ENCODE measurements at regions not wholly inside any gene's neighbourhood (a gene's known extent, or its start where the extent isn't known, plus 50 kb on each side); places are given as distances from the start of the nearest gene placed in this dataset.

GRCh38 chr11:128053981-128054931, 533.1 kb downstream of the ETS1 start:
- TF ChIP-seq, protein P1, sequence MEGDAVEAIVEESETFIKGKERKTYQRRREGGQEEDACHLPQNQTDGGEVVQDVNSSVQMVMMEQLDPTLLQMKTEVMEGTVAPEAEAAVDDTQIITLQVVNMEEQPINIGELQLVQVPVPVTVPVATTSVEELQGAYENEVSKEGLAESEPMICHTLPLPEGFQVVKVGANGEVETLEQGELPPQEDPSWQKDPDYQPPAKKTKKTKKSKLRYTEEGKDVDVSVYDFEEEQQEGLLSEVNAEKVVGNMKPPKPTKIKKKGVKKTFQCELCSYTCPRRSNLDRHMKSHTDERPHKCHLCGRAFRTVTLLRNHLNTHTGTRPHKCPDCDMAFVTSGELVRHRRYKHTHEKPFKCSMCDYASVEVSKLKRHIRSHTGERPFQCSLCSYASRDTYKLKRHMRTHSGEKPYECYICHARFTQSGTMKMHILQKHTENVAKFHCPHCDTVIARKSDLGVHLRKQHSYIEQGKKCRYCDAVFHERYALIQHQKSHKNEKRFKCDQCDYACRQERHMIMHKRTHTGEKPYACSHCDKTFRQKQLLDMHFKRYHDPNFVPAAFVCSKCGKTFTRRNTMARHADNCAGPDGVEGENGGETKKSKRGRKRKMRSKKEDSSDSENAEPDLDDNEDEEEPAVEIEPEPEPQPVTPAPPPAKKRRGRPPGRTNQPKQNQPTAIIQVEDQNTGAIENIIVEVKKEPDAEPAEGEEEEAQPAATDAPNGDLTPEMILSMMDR (IDR thresholded peaks at IDR 0.05): no peak
- no peak for TF ChIP-seq POLR2A (IDR thresholded peaks at IDR 0.05)
- TF ChIP-seq POLR2AphosphoS5 (IDR thresholded peaks at IDR 0.05): no peak
- TF ChIP-seq EP300 (IDR thresholded peaks at IDR 0.05): no peak
- 74% methylated on average over 2 of the region's 2 CpGs for WGBS
- Histone ChIP-seq H3K4me3 (no peak overlapping the region), H3K27me3 (no peaks in the 10 kb centered on the region), H3K4me1 (peaks cover 5% of the 10 kb centered on the region), H3K27ac (no peak overlapping the region), H3K9me3 (no peaks in the 10 kb centered on the region), H3K36me3 (no peaks in the 10 kb centered on the region)
- no peak for DNase-seq (ENCODE audit: low spot score in 2 of 2)

DNA sequence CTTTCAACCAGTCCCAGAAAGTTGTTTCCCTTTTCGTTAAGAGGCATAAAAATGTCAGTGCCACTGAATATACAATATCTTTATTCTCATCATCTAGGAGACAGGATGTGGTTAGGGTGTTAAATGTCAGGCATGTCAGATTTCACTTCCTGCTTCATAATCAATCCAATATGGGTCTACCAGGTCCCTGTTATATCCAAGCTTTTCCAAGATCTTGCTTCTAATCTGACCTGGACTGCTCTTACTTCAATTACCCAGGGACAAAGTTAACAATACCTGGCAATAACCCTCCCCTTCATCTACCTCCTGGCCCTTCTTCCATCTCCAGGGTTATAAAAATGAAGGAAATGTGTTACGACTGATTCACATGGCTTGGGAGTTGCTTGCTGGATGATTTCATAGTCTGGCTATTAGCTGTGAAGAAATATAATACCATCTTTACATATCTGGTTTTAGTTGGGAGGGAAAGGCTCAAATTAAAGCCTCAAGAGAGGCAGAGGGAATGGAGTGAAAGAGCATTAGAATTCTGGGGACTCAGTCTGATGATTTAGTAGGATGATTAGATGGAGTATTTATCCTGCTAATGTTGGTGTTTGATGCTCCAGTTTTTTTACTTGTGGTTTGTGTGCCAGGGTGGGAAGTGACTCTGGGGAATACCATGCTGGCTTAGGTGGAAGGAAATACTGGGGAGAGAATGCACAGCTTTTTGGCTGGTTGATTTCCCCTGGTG, 534.3 kb downstream of the ETS1 start:
- H3K27ac ChIP-seq: no peak overlapping the region
- TF ChIP-seq EP300 (IDR thresholded peaks at IDR 0.05) (no peak), POLR2A (IDR thresholded peaks at IDR 0.05) (no peak), POLR2AphosphoS5 (IDR thresholded peaks at IDR 0.05) (no peak)
- TF ChIP-seq, protein P1 (IDR thresholded peaks at IDR 0.05): no peak
- no peak overlapping the region for H3K4me3 ChIP-seq
- peaks cover 5% of the 10 kb centered on the region for H3K4me1 ChIP-seq
- WGBS: 22% methylated on average over 2 of the region's 2 CpGs
- no peaks in the 10 kb centered on the region for H3K27me3 ChIP-seq
- no peaks in the 10 kb centered on the region for H3K9me3 ChIP-seq
- no peak for DNase-seq (ENCODE audit: low spot score in 2 of 2)
- no peaks in the 10 kb centered on the region for H3K36me3 ChIP-seq

- TF ChIP-seq POLR2AphosphoS5 (IDR thresholded peaks at IDR 0.05) (no peak), EP300 (IDR thresholded peaks at IDR 0.05) (no peak)
- WGBS: 91% methylated on average over 4 of the region's 4 CpGs
- Histone ChIP-seq H3K4me3 (no peak overlapping the region), H3K36me3 (no peaks in the 10 kb centered on the region), H3K9me3 (no peaks in the 10 kb centered on the region), H3K4me1 (peaks cover 5% of the 10 kb centered on the region), H3K27me3 (no peaks in the 10 kb centered on the region), H3K27ac (no peak overlapping the region)
- no peak for DNase-seq (ENCODE audit: low spot score in 2 of 2)
These were observed 539.2 kb downstream of the ETS1 start for GRCh38 chr11:128048121-128048520.

GRCh38 chr11:128047026-128047425, 540.3 kb downstream of the ETS1 start:
- Histone ChIP-seq H3K4me1 (no peaks in the 10 kb centered on the region), H3K4me3 (no peak overlapping the region), H3K27ac (no peak overlapping the region), H3K36me3 (no peaks in the 10 kb centered on the region), H3K27me3 (peaks cover 4% of the 10 kb centered on the region), H3K9me3 (no peaks in the 10 kb centered on the region)
- no peak for TF ChIP-seq EP300 (IDR thresholded peaks at IDR 0.05)
- TF ChIP-seq POLR2A (IDR thresholded peaks at IDR 0.05): no peak
- no peak for TF ChIP-seq POLR2AphosphoS5 (IDR thresholded peaks at IDR 0.05)
- TF ChIP-seq, protein P1 (IDR thresholded peaks at IDR 0.05): no peak
- 76% methylated on average over 4 of the region's 4 CpGs for WGBS
- DNase-seq (ENCODE audit: low spot score in 2 of 2): no peak

DNA sequence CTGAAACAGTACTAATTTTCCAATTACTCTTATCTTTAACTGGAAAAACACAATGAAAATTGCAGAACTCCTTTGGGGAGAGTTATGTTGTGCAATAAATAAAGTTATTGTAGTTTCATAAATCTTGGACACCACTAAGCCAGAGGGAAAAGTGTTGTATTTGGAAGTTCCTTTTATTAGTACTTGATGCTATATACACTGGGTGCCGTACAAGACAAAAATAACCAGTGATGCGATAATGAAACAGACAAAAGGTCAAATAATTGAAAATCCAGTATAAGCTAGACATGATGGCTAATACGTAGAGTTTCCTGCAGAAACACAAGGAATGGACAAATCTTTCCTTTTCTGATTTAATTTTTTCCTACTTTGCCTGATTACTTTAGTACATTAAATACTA, 541.1 kb downstream of the ETS1 start:
- 85% methylated on average over 3 of the region's 3 CpGs for WGBS
- Histone ChIP-seq H3K4me1 (no peaks in the 10 kb centered on the region), H3K27me3 (peaks cover 6% of the 10 kb centered on the region), H3K9me3 (no peaks in the 10 kb centered on the region), H3K36me3 (no peaks in the 10 kb centered on the region), H3K27ac (no peak overlapping the region), H3K4me3 (no peak overlapping the region)
- TF ChIP-seq POLR2A (IDR thresholded peaks at IDR 0.05): no peak
- no peak for TF ChIP-seq POLR2AphosphoS5 (IDR thresholded peaks at IDR 0.05)
- no peak for TF ChIP-seq EP300 (IDR thresholded peaks at IDR 0.05)
- TF ChIP-seq, protein P1 (IDR thresholded peaks at IDR 0.05): no peak
- no peak for DNase-seq (ENCODE audit: low spot score in 2 of 2)

All from suprapubic skin (tissue), 4 donors.